ENCODE measurements at regions not wholly inside any gene's neighbourhood (a gene's known extent, or its start where the extent isn't known, plus 50 kb on each side); places are given as distances from the start of the nearest gene placed in this dataset.
A peak's percentile ranks its signal among the peaks of the same experiment; 100 is the strongest.

GRCh38 chr20:22343612-22344011 is 240.8 kb downstream of the FOXA2 start:
- ChIA-PET POLR2A (no interaction called here), CTCF (interaction anchor here (7.0 kb wide), 1 partner anchor 341 kb away, joined by 77 read pairs; no protein-coding TSS in a partner anchor)
- no peak for DNase-seq (ENCODE audit: extremely low spot score)

GRCh38 chr20:22342410-22342809 is 242.0 kb downstream of the FOXA2 start:
- POLR2A ChIA-PET, result no interaction called here
- DNase-seq (ENCODE audit: extremely low spot score), result no peak
- CTCF ChIA-PET, result interaction anchor here (1.0 to 7.0 kb wide), 4 partner anchors 9 to 343 kb away, joined by 3 to 77 read pairs (median 39); no protein-coding TSS in a partner anchor
- TF ChIP-seq CTCF (IDR thresholded peaks at IDR 0.05; ENCODE audit: control extremely low read depth, extremely low read depth, low read depth, missing control alignments), result no peak

More at GRCh38 chr20:22343612-22344011, 240.8 kb downstream of the FOXA2 start:
- TF ChIP-seq CTCF (IDR thresholded peaks at IDR 0.05; ENCODE audit: control extremely low read depth, extremely low read depth, low read depth, missing control alignments), result no peak

GRCh38 chr20:22341508-22341907 is 242.9 kb downstream of the FOXA2 start:
- no peak for DNase-seq (ENCODE audit: extremely low spot score)
- no peak for TF ChIP-seq CTCF (IDR thresholded peaks at IDR 0.05; ENCODE audit: control extremely low read depth, extremely low read depth, low read depth, missing control alignments)
- POLR2A ChIA-PET, result no interaction called here
- CTCF ChIA-PET, result interaction anchor here (1.0 to 7.0 kb wide), 5 partner anchors 10 to 350 kb away, joined by 3 to 77 read pairs (median 43); no protein-coding TSS in a partner anchor

GRCh38 chr20:22339946-22340345 is 244.4 kb downstream of the FOXA2 start:
- CTCF ChIA-PET, result interaction anchor here (0.7 to 7.0 kb wide), 10 partner anchors 11 to 355 kb away, joined by 3 to 77 read pairs (median 10); no protein-coding TSS in a partner anchor
- no peak for DNase-seq (ENCODE audit: extremely low spot score)
- POLR2A ChIA-PET, result no interaction called here
- no peak for TF ChIP-seq CTCF (IDR thresholded peaks at IDR 0.05; ENCODE audit: control extremely low read depth, extremely low read depth, low read depth, missing control alignments)

GRCh38 chr20:22339091-22339881 is 245.1 kb downstream of the FOXA2 start:
- TF ChIP-seq CTCF (IDR thresholded peaks at IDR 0.05; ENCODE audit: control extremely low read depth, extremely low read depth, low read depth, missing control alignments), result peak; percentile 74
- DNase-seq (ENCODE audit: extremely low spot score), result peak; percentile 37
- ChIA-PET POLR2A (no interaction called here), CTCF (interaction anchor here (0.7 to 7.0 kb wide), 21 partner anchors 12 to 1000 kb away, joined by 3 to 77 read pairs (median 4); no protein-coding TSS in a partner anchor)

- TF ChIP-seq CTCF (IDR thresholded peaks at IDR 0.05; ENCODE audit: control extremely low read depth, extremely low read depth, low read depth, missing control alignments), result no peak
- CTCF ChIA-PET, result interaction anchor here (0.7 to 7.0 kb wide), 19 partner anchors 11 to 1001 kb away, joined by 3 to 77 read pairs (median 4); no protein-coding TSS in a partner anchor
- DNase-seq (ENCODE audit: extremely low spot score), result no peak
- POLR2A ChIA-PET, result no interaction called here
Observed at GRCh38 chr20:22338140-22338708, 246.1 kb downstream of the FOXA2 start.

All from GM10248 (cell line).